DOHH2 (cell line): ENCODE measurements at regions not wholly inside any gene's neighbourhood (a gene's known extent, or its start where the extent isn't known, plus 50 kb on each side); places are given as distances from the start of the nearest gene placed in this dataset.

Experiments
- H3F3A ChIP-seq: fragments of 200-600 bp; sonication (generic), shearing (Covaris generic); 2 replicates; pipeline ENCODE4 v1.6.0; 2016; ENCODE audit warnings: antibody characterized with exemption, mild to moderate bottlenecking; ENCODE audit not compliant: control insufficient read depth, insufficient read depth
- H3K27ac ChIP-seq: fragments of 200-600 bp; sonication (generic); 2 replicates; pipeline ENCODE4 v1.5.1; 2014; ENCODE audit warnings: low read depth, mild to moderate bottlenecking, low read length, moderate library complexity
- H3K27me3 ChIP-seq: fragments of 200-600 bp; sonication (generic); 2 replicates; pipeline ENCODE4 v1.6.1; 2014; ENCODE audit warnings: mild to moderate bottlenecking, low read length, mixed read lengths; ENCODE audit not compliant: control insufficient read depth
- H3K36me3 ChIP-seq: fragments of 200-600 bp; sonication (generic); 2 replicates; pipeline ENCODE4 v1.6.1; 2014; ENCODE audit warnings: mild to moderate bottlenecking, low read length, moderate library complexity, mixed read lengths; ENCODE audit not compliant: control insufficient read depth
- H3K4me1 ChIP-seq: fragments of 200-600 bp; sonication (generic); 2 replicates; pipeline ENCODE4 v1.6.1; 2014; ENCODE audit warnings: mild to moderate bottlenecking, low read length, mixed read lengths; ENCODE audit not compliant: control insufficient read depth
- H3K4me2 ChIP-seq: fragments of 200-600 bp; sonication (generic); 2 replicates; pipeline ENCODE4 v1.6.0; 2014; ENCODE audit warnings: mild to moderate bottlenecking, low read length, moderate library complexity
- H3K4me3 ChIP-seq: fragments of 200-600 bp; sonication (generic); 2 replicates; pipeline ENCODE4 v1.5.1; 2014; ENCODE audit warnings: mild to moderate bottlenecking, low read length, mixed read lengths
- H3K79me2 ChIP-seq: fragments of 200-600 bp; sonication (generic); 2 replicates; pipeline ENCODE4 v1.6.1; 2014; ENCODE audit warnings: mild to moderate bottlenecking, low read length, mixed read lengths; ENCODE audit not compliant: control insufficient read depth
- H3K9me2 ChIP-seq: fragments of 200-600 bp; sonication (generic); replicated peaks from 2 replicates; pipeline ENCODE4 v1.6.1; 2014; ENCODE audit warnings: mild to moderate bottlenecking, low read length, mixed read lengths; ENCODE audit not compliant: control insufficient read depth
- H3K9me3 ChIP-seq: fragments of 200-600 bp; sonication (generic); 2 replicates; pipeline ENCODE4 v1.6.1; 2014; ENCODE audit warnings: antibody characterized with exemption, low read length, mixed read lengths; ENCODE audit not compliant: control insufficient read depth, insufficient read depth
- H4K20me1 ChIP-seq: fragments of 200-600 bp; sonication (generic); 2 replicates; pipeline ENCODE4 v1.6.0; 2014; ENCODE audit warnings: low read depth, mild to moderate bottlenecking, antibody characterized with exemption, low read length, moderate library complexity; ENCODE audit not compliant: control insufficient read depth, insufficient read depth
- EZH2phosphoT487 ChIP-seq: fragments of 200-600 bp; sonication (generic); IDR thresholded peaks from 2 replicates; pipeline ENCODE4 v1.6.1; 2017; ENCODE audit warnings: borderline replicate concordance, mild to moderate bottlenecking, antibody characterized with exemption, low read length, moderate library complexity, mixed read lengths
- TF ChIP-seq, protein P1 (sequence below): fragments of 200-600 bp; sonication (generic); IDR thresholded peaks from one replicate; pipeline ENCODE4 v1.5.1; 2014; ENCODE audit warnings: antibody characterized with exemption, mild to moderate bottlenecking, low read depth, low read length; ENCODE audit not compliant: poor library complexity, severe bottlenecking

DNA sequence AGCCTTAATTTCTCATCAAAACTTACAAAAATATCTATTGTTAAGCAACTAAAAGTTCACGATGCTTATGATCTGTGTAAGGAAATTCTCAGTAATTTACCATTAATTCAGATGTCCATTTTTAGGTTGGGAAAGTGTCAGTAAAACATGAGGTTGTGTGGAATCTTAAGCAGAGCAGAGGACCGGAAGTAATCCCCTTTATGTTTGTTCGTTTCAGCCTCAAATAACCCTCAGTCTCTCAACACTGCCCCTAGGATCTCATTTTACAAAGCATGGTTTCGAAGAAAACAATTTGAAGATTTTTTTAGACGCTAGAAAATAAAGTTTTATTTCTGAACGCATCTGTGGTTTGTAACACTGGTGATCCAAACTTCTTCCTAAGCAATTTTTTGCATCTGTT lies 504.2 kb downstream of the MAT2B start:
- TF ChIP-seq, protein P1, sequence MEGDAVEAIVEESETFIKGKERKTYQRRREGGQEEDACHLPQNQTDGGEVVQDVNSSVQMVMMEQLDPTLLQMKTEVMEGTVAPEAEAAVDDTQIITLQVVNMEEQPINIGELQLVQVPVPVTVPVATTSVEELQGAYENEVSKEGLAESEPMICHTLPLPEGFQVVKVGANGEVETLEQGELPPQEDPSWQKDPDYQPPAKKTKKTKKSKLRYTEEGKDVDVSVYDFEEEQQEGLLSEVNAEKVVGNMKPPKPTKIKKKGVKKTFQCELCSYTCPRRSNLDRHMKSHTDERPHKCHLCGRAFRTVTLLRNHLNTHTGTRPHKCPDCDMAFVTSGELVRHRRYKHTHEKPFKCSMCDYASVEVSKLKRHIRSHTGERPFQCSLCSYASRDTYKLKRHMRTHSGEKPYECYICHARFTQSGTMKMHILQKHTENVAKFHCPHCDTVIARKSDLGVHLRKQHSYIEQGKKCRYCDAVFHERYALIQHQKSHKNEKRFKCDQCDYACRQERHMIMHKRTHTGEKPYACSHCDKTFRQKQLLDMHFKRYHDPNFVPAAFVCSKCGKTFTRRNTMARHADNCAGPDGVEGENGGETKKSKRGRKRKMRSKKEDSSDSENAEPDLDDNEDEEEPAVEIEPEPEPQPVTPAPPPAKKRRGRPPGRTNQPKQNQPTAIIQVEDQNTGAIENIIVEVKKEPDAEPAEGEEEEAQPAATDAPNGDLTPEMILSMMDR, result no peak
- TF ChIP-seq EZH2phosphoT487, result no peak
- Histone ChIP-seq H4K20me1 (no peaks in the 10 kb centered on the region), H3K4me1 (peaks cover 7% of the 10 kb centered on the region), H3K4me2 (no peak overlapping the region), H3K27ac (no peak overlapping the region), H3K79me2 (no peaks in the 10 kb centered on the region), H3K9me3 (no peaks in the 10 kb centered on the region), H3K4me3 (no peak overlapping the region), H3F3A (no peaks in the 10 kb centered on the region), H3K9me2 (no peaks in the 10 kb centered on the region), H3K36me3 (no peaks in the 10 kb centered on the region), H3K27me3 (no peaks in the 10 kb centered on the region)

GRCh38 chr5:164010900-164011299 lies 505.5 kb downstream of the MAT2B start:
- Histone ChIP-seq H3F3A (no peaks in the 10 kb centered on the region), H3K4me1 (peaks cover 7% of the 10 kb centered on the region), H3K9me2 (no peaks in the 10 kb centered on the region), H4K20me1 (no peaks in the 10 kb centered on the region), H3K4me3 (no peak overlapping the region), H3K36me3 (no peaks in the 10 kb centered on the region), H3K27ac (no peak overlapping the region), H3K79me2 (no peaks in the 10 kb centered on the region), H3K9me3 (no peaks in the 10 kb centered on the region), H3K4me2 (no peak overlapping the region), H3K27me3 (no peaks in the 10 kb centered on the region)
- no peak for TF ChIP-seq EZH2phosphoT487

DNA sequence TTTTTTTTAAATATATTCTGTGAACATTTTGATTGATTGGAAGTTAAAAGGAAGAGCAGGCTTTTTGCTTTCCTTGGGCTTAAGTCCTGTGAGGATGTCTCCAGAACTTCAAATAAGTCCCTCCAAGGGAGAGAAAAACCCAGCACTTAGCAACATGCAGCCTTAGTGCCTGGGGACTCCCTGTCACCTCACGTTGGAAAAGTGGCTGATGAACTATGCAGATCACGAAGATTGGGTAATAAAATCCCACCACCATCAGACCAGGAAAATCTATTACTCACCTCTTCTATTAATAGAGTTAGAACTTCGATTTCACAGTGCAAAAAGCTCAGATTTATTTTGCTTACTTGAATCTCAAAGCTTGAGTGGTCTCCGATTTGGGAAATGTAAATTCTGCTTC lies 507.0 kb downstream of the MAT2B start:
- H3K9me3 ChIP-seq, result no peaks in the 10 kb centered on the region
- no peak for TF ChIP-seq EZH2phosphoT487
- TF ChIP-seq, protein P1, result no peak
- H3K27ac ChIP-seq, result no peak overlapping the region
- no peaks in the 10 kb centered on the region for H3K36me3 ChIP-seq
- no peaks in the 10 kb centered on the region for H3F3A ChIP-seq
- no peaks in the 10 kb centered on the region for H3K9me2 ChIP-seq
- H3K27me3 ChIP-seq, result no peaks in the 10 kb centered on the region
- no peak overlapping the region for H3K4me3 ChIP-seq
- H3K4me2 ChIP-seq, result peak overlapping the region; percentile 1; the same call in 1 of the 2 replicates
- H4K20me1 ChIP-seq, result no peaks in the 10 kb centered on the region
- no peaks in the 10 kb centered on the region for H3K79me2 ChIP-seq
- H3K4me1 ChIP-seq, result peaks cover 7% of the 10 kb centered on the region

DNA sequence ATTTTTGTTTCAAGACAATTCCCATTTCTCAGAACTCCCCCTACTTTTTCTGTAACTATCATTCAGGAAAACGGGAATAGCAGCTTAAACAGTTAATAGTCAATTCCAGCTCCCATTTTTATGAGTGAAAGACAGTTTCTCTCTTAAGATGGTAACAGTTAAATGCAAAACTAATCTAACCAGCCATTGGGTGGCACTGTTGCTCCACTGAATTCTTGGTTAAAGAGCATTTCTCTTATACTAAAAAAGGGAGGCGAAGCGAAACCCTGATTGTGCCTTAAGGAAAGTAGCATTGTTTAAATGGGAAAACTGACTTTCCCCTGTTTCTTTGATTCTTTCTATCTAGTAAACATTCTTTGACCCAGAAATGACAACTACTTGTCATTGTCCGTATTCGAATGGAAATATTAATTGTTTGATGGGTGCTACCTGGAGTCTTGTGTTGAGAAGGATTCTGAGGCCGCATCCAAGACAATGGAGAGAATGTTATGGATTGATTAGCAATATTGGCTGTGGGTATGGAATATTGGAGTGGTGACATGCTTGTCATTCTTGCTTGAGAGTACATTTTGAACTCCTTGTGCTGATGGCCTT lies 507.8 kb downstream of the MAT2B start:
- no peak overlapping the region for H3K4me3 ChIP-seq
- H3F3A ChIP-seq, result no peaks in the 10 kb centered on the region
- no peaks in the 10 kb centered on the region for H3K9me2 ChIP-seq
- no peaks in the 10 kb centered on the region for H3K36me3 ChIP-seq
- H3K9me3 ChIP-seq, result no peaks in the 10 kb centered on the region
- H3K27ac ChIP-seq, result no peak overlapping the region
- peak overlapping the region; percentile 1; the same call in 1 of the 2 replicates for H3K4me2 ChIP-seq
- TF ChIP-seq, protein P1, result peak; percentile 75
- no peak for TF ChIP-seq EZH2phosphoT487
- H3K4me1 ChIP-seq, result peaks cover 7% of the 10 kb centered on the region
- no peaks in the 10 kb centered on the region for H4K20me1 ChIP-seq
- no peaks in the 10 kb centered on the region for H3K79me2 ChIP-seq
- no peaks in the 10 kb centered on the region for H3K27me3 ChIP-seq
